MM.1S (cell line): ENCODE measurements at regions not wholly inside any gene's neighbourhood (a gene's known extent, or its start where the extent isn't known, plus 50 kb on each side); places are given as distances from the start of the nearest gene placed in this dataset.

ENCODE experiments used
- EZH2 ChIP-seq: fragments of 300-600 bp; sonication (generic); optimal IDR thresholded peaks from 2 replicates; pipeline ENCODE3; 2017; ENCODE audit warnings: low read depth, mild to moderate bottlenecking, antibody characterized with exemption, low read length, mixed read lengths
- EZH2phosphoT487 ChIP-seq: fragments of 300-600 bp; sonication (generic); IDR thresholded peaks from 2 replicates; pipeline ENCODE4 v1.6.1; 2018; ENCODE audit warnings: antibody characterized with exemption, low read length
- TF ChIP-seq, protein P1 (sequence below): fragments of 300-600 bp; sonication (generic); IDR thresholded peaks from 2 replicates; pipeline ENCODE4 v1.5.1; 2016; ENCODE audit warnings: antibody characterized with exemption, low read length, mixed read lengths

DNA sequence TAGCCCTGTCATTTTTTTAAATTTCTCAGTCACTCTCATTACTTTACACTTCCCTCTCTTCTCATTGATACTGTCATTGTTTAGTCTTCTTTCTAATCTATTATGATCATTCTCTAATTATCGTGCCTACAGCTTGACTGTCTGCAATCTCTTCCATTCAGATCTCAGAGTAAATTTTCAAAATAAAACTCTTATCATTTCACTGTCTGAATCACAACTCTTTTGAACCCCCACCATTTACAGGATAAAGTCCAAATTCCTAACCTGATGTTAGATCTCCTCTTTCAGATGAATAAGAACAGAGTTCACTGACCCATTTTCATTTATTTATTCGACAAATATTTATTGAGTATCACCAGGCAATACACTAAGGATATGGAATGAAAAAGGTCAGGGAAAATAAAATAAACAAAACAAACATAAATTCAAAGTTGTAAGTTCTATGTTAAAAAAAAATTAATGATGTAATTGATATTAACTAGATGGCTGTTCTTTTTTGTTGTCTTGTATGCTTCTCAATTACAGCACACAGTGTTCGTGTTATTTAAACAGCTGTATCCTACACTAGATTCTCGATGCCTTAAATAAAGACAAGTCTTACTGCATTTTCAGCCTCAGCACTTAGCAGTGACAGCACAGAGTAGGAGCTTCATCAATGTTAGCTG, 631.0 kb downstream of the IRS1 start:
- TF ChIP-seq, protein P1, sequence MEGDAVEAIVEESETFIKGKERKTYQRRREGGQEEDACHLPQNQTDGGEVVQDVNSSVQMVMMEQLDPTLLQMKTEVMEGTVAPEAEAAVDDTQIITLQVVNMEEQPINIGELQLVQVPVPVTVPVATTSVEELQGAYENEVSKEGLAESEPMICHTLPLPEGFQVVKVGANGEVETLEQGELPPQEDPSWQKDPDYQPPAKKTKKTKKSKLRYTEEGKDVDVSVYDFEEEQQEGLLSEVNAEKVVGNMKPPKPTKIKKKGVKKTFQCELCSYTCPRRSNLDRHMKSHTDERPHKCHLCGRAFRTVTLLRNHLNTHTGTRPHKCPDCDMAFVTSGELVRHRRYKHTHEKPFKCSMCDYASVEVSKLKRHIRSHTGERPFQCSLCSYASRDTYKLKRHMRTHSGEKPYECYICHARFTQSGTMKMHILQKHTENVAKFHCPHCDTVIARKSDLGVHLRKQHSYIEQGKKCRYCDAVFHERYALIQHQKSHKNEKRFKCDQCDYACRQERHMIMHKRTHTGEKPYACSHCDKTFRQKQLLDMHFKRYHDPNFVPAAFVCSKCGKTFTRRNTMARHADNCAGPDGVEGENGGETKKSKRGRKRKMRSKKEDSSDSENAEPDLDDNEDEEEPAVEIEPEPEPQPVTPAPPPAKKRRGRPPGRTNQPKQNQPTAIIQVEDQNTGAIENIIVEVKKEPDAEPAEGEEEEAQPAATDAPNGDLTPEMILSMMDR, result no peak
- TF ChIP-seq EZH2 (no peak), EZH2phosphoT487 (no peak)
